ENCODE measurements at regions not wholly inside any gene's neighbourhood (a gene's known extent, or its start where the extent isn't known, plus 50 kb on each side); places are given as distances from the start of the nearest gene placed in this dataset.
A peak's percentile ranks its signal among the peaks of the same experiment; 100 is the strongest.
"Not testable (repeated sequence)": the region's sequence is repeated elsewhere in the genome, so short reads cannot be mapped to it uniquely, and the experiment has no call there.

DNA sequence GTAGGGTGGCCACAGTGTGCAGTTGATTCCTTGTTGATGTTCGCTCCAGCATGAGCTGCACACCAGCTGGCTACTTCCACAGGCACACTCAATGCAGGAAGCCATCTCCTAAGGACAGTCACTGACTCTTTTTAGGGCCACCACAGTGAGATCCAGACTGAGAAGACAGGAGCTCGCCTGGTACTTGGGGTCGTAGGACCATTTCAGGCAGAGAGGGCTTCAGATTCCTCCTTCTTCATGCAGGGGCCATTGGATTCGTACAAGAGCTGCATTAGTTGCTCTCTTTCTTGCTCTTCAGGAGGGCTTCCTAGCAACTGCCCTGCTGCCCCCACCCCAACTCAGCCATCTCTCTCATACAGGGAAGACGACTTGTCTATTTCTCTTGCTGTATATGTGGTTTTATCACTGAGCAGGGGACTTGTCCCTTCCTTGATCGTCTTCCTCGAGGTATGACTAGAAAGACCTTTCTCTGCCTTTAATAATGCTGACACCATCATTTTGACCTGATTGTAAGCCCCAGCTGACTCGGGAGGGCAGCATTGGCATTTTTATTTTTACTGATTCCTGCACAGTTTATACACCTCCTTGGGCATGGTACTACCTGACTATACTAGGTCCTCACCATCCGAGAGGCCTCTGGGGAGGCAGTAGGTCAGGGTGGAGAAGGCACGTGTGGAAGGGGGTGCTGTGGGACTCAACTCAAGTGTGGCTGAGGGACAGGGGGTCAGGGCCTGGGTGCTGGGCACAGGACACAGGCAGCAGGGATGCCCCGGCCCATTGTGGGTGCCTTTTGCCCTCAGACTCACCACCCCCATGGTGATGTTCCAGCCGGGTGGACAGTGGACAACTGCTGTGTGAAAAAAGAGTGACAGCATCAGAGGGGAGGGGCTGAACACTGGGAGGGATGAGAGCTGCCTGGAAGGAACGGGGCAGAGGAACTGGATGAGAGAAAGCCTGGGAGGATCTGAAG, 136.7 kb upstream of the ZNF746 start:
- no peak for DNase-seq

DNA sequence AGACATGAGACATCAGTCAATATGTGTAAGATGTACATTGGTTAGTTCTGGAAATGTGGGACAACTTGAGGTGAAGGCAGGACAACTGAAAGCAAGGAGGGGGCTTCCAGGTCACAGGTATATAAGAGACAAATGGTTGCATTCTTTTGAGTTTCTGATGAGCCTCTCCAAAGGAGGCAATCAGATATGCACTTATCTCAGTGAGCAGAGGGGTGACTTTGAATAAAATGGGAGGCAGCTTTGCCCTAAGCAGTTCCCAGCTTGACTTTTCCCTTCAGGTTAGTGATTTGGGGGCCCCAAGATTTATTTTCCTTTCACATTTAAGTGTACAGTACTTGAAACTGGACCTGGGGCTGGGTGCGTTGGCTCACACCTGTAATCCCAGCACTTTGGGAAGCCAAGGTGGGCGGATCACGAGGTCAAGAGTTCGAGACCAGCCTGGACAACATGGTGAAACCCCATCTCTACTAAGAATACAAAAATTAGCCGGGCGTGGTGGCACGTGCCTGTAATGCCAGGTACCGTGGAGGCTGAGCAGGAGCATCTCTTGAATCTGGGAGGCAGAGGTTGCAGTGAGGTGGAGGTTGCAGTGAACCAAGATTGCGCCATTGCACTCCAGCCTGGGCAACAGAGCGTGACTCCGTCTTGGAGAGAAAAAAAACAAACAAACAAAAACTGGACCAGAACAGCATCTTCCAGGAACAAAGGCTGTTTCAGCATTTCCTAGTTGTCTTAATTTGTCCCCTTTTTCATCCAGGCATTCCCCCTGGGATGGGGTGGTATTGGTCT, 130.9 kb upstream of the ZNF746 start:
- DNase-seq, result not testable (repeated sequence)

DNA sequence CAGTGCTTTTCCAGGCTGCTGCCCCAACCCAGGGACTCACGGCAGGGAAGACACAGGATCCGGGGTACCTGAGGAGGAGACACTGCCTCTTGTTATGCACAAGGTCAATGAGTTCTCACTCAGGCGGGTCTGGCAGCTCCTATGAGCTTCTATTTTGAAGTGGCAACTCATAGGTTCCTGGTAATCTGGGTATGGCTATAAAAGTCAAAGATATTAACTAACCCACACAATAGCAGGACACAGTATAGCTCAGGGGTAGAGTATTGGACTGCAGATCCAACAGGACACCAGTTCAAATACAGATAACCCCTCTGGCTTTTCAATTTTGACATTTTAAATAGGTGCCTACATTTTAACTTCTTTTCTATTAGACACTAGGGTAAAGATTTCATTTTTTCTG, 130.3 kb upstream of the ZNF746 start:
- no peak for DNase-seq

DNA sequence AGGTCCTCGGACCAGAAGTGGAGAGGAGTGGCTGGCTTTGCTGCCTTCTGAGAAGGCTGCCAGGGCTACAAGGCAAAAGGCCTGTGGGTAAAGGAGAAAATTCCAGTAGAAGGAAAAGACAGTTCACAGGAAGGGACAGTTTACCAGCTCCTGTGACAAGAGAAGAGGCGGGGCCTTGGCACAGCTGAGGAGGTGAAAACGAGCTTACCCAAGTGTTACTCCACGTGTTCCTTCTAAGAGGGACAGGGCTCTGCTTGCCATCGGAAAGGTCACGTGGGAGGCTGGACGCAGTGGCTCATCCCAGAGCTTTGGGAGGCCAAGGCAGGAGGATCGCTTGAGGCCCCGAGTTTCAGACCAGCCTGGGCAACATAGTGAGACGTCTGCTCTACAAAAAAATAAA, 129.4 kb upstream of the ZNF746 start:
- DNase-seq, result no peak

DNA sequence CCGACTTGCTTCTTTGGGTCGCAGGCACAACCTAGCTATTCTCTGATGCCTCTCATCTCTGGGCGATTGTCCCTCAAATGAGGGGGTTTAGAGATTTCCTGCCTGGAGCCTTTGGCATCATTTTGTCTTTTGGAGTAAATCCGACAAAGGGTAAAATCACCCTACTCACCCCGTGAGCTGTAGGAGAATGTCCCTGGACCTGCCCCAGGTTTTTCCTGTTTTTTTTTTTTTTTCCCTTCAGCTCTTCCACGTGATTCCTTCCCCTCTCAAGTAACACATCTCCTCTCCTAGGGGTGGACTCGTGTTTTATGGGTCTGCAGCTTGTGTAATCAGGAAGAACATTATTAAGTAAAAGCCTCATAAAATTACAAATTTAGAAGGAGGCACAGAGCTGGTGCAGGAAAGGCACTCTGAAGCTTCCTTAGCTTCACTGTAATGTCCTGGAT, 128.4 kb upstream of the ZNF746 start:
- DNase-seq, result no peak

DNA sequence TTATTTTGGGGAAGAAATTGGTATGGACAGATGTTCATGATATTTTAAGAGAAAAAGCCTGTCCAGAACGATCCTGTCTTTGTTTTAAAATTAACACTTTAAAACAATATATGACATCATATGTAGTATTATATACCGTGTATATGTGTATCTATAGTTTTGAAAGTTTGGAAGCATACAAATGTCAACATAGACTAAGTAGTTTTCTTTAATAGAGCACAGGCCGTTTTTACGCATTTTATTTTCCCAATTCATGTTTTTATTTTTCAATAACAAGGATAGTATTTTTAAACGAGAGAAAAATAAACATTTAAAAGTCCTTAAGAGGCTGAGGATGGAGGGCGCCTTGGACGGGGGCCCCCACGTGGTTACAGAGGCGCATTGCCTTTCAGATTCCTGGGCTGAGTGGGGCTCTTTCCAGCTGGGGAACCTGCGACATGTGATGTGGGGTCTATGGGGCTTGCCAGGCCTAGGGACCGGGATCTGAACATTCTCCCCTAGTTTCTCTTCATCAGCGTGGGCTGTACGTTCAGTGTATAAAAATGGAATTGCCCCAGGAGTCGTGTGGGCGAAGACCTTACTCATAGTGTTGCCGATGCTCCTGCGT, 127.8 kb upstream of the ZNF746 start:
- DNase-seq, result no peak

DNA sequence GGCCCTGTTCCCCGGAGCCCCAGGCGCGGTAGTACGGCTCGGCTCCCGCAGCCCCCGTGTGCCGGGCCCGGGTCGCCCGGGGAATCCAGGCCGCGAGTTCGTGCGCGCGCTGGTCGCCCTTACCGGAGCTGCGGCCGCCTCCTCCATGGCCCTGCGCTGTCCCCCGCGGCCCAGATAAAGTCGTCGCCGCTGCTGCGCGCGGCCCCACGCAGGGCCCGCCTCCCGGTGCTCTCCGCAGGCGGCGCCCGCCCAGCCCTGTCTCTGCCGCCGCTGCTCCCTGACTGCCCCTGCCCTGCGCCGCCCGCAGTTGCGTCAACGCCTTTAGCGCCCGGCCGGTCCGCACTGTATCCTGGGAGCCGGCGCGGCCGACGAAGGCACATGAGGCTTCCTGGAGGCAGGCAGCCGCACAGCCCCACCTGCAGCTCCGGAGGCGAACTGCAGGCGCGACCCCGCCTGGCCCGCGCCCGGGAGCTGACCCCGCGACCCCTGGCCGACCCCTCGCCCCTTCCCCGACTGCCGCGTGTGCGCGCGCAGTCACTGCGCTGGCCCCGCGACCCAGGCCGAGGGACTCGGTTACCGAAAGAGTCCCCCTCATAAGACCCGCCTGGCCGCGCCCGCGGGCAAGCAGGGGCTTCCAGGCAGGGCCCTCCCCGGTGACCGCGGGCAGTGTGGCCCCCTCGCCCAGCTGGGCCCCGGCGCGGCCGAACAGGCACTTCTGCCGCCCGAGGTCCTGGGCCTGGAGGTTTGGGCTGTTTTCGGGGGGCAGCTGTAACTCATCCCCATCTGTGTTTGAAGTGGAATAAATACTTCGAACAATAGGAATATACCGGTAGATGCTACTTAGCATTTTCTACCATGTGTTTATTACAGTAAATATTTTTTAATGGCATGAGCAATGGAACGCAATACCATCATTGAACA, 127.1 kb upstream of the ZNF746 start:
- DNase-seq, result peak in 1 of 2 experiments; percentile 6

DNA sequence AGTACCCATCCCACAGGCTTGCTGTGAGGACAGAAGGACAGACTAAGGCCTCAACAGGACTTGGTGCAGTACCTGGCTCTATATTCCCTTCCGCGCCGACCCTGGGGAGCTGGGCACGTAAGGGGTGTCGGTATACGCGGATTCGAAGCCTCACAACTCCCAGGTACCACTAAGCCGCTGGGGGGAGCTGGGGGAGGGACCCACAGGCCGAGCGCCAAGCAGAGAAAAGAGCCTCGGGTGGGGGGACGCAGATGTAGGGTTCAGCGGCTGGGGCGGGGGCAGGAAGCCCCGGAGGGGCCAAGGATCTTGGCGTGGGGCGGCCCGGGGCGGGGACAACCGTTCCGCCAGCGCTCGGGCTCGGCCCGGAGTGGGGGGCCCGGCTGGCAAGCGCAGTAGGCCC, 126.4 kb upstream of the ZNF746 start:
- no peak for DNase-seq

DNA sequence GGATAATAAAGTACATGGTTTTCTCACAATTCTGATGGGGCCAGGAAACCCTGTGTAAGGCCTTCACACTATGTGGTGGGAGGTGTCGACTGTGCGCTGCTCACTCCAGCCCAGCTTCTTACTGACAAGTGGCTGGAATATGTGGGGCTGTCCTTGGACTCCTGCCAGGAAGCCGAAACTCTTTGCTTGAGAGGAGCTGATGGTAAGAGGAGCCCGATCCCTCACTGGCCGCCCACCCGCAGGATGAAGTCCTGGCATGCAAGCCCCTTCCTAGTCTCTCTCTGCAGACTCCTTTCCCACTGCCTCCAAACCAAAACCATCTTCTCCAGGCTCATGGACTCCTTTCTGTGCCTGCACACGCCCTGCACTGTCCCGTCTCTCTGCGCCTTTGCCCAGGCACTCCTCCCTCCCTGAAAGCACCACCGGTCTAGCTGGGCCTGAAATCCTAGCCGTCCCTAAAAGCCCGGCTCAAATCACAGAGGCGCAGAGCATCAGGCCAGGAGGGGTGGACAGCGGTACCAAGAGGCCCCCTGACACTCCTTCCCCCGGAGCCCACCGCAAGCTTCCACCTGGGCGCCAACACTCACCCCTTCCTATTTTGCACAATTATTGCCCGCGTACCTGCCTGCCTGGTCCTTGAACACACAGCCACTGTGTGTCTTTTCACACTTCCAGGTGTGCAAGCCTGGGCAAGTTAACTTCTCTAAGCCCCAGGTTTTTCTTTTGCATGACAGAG, 125.8 kb upstream of the ZNF746 start:
- not testable (repeated sequence) for DNase-seq

DNA sequence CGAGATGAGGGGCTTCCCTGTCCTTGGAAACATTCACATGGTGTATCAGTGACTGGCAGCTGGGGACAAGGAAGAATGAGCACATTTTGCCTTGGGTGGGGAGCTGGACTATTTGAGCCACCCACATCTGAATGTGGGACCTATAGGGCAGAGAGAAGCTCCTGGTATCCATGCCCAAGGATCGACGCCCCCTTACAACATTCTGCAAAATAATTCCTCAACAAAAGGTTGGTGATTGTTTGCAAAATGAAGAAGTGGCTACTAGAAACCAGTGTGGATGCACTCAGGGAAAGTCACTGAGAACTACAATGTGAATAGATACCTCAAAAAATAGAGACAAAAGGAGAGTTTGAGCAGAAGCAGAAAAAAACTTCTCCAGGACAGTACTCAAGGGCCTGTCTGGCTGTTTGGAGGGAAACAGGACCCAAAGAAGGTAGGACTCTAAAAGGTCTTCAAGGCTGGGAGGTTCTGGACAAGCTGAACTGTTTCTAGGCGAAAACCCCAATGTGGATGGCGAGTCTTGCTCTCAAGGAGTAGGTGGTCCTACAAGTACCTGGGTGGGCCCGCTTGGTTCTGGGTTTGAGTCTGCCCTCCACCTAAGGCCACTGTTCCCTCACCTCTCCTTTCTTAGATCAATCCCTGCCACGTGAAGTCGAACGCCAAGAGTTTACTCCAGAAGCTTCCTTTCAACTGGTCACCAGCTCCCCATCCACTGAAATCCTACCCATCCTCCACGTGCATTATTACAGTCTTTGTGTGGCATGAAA, 125.0 kb upstream of the ZNF746 start:
- no peak for DNase-seq

DNA sequence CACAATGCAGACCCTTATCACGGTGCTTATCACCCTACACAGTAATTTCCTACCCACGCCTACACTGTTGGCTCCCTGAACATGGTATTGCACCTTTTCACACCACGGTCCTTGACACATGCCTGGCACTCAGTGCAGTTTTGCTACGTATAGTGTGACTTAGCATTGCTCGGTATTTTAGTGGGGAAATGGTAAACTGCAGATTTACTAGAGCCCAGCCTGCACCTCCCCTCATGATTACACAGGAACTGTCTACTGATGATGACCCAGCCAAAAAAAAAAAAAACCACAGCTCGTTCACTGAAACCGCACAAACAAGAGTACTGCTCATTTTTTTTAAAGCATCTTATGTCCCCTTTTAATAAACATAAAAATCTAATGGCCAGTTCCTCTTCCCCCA, 124.2 kb upstream of the ZNF746 start:
- DNase-seq, result no peak

DNA sequence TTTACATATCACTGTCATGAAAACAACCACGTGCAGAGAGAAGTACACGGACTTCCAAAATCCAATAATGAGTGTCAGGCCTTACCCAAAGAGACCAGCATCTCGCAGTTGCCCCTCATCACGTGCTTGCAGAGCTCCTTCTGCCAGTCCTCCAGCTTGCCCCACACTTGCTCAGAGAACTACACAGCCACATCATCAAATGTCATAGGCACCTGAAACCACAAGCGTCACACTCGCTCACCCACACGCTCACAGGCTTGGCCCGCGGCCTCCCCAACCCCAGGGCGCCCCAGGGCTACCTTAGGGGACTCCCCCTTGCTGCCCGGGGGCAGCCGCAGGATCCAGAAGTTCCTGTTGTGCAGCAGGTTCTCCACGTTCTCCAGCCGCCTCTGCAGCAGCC, 123.4 kb upstream of the ZNF746 start:
- no peak for DNase-seq

DNA sequence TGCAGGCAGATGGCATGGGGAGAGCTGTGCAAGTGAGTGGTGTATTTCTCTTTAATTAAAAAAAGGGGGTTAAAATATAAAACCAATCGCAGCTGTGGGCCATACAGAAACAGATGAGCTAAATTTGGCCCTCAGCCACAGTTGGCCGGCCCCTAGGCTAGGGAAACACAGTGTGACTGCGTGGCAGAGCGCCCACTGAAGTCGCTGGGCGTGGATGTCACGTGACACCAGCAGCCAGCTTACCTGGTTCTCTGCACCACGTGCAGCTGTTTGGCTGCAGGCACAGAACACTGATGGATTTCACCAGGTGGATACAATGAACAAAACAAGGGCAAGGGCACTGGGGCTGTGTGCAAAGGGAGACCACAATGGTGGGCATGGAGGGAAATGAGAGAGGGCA, 119.3 kb upstream of the ZNF746 start:
- DNase-seq, result no peak

DNA sequence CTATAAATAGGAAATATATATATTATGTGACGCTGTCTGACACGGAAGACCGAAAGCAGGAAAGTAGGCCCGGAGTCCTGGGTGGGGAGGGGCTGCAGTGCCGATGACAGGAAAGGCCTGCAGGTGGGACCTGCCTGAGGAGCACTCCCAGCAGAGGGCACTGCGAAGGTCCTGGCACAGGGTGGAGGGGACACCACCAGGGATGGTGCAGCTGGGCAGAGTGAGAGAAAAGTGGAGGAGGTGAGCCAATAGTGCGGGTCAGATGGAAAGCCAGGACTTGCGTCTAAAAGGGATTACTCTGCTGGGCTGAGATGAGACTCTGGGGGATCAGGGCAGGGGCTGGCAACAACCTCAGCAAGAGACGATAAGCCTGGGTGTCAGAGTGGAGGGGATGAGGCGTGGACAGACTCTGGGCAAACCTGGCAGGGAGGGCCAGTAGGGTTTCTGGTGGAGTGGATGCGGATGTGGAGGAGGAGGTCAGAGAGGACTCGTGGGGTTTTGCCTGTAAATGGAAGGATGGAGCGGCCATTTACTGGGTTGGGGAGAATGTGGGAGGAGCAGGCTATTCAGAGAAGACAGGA, 118.2 kb upstream of the ZNF746 start:
- DNase-seq, result no peak

DNA sequence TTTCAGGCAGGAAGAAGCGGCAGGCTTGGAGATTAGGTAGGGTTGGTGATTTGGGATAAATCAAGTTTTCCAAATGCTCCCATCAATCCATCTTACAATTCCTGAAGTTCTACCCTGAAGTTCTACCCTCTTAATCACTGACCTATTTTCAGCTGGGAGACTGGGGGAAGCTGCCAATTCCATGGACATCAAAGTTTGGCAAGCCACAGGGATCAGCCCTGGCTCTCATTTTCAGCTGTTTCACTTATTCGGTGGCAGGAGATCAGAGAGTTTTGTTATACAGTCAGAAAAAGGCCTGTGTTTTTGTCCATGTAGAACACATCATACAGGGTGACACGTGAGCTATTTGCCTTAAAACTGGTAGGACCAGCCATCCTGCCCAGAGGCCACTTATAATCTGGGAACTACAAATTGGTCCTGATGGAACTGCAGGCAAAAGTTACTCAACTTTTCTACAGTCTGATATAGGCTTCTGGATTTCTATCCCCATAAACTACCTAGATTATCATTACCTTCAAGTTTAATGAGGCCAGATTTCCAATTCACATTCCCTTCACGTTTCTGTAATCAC, 112.9 kb upstream of the ZNF746 start:
- no peak for DNase-seq

DNA sequence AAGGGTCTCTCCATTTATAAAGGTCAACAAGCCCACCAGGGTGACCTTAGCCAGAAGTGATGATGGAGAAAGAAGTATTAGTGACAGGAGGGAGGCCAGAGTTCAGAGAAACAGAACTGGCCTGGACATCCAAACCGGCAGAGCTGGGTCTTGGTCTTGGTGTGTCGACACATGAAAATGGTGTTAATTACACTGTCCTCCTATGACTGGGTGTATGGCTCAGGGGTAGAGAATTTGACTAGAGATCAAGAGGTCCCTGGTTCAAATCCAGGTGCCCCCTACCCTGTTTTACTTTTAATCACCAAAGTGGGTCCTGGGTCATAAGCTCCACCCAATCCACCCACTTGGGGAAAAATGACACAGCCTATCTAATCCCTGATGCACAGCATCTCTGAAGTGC, 110.6 kb upstream of the ZNF746 start:
- DNase-seq, result no peak

DNA sequence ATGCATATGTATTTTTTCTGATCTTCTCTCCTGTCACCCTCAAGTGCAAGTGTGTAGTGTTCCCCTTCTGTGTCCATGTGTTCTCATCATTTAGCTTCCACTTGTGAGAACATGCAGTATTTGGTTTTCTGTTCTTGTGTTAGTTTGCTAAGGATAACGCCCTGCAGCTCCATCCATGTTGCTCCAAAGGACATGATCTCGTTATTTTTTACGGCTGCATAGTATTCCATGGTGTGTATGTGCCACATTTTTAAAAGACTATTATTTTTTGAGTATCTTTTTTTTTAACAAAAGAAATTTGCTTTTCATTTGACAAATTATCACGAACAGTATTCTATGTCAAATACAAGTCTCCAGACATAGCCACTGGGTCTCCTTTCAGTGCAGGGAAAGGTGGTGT, 110.1 kb upstream of the ZNF746 start:
- no peak for DNase-seq

DNA sequence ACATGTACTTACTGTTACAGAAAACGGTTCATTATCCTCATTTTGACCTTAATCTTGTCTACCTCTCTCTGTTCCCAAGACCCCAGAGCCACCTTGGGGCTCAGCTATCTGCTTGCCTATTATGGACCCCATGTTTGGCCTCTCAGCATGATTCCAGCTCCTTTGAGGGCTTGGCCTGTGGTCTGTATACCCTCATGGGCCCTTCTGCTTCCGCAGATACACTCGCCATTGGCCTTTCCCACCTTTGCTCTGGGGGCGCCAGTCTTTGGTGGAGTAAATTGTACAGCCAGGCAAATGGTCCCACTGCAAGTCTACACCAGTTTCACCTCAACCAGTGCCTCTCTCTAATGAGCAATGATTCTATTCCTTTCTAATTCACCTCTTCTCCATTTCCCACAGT, 109.2 kb upstream of the ZNF746 start:
- no peak for DNase-seq

DNA sequence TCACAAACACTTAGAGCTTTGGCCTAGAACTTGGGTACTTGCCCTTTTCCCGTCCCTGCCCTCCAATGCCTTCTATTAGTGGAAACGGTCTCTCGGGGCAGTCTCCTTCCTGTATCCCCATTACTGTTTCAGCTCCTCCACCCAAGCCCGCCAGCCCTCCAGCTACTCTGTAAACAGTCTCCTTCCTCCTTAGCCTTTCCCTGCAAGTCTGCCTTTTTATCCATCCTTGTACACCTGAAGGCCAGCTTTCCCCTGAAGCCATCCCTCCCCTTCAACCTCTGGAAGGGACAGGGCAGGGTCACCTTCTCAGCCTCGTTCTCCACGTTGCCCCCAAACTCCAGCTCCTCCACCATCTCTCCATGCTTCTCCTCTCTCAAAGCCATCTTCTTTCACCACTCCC, 108.1 kb upstream of the ZNF746 start:
- no peak for DNase-seq

DNA sequence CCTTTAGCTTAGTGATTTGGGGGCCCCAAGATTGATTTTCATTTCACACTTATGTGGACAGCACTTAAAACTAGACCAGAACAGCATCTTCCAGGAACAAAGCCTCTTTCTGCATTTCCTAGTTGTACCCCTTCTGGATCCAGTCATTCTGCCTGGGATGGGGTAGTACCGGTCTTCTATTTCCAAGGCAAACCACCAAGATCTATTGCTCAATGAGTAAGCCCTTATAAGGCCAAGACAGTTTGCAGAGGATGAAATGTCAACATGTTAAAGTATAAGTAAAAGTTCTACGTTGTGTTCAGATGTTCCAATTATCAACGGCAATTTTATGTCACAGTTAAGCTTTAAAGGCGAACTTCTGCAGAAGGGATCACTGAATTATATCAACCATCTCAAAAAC, 106.9 kb upstream of the ZNF746 start:
- DNase-seq, result no peak
